ENCODE measurements at regions not wholly inside any gene's neighbourhood (a gene's known extent, or its start where the extent isn't known, plus 50 kb on each side); places are given as distances from the start of the nearest gene placed in this dataset.

DNA sequence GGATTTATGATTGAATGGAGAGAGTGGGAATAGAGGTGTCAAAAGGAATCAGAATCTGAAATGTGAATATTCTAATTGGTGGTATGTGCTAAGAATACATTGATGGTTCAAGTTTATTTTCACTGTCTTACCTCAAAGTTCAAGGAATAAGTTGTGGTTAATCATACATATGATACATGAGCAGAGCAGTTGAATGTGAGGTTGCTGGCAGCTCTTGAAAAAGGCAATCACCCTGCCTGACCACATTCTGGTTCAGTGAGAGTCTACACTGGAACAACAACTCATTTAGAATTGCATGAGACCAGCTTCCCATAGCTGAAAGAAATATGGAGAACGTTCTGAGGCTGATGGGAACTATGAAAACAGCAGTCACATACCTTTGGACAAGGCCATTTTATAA, 68.3 kb upstream of the ARHGAP29 start:
- peak; percentile 88 for DNase-seq (ENCODE audit: low read depth)
- TF ChIP-seq, protein P1, sequence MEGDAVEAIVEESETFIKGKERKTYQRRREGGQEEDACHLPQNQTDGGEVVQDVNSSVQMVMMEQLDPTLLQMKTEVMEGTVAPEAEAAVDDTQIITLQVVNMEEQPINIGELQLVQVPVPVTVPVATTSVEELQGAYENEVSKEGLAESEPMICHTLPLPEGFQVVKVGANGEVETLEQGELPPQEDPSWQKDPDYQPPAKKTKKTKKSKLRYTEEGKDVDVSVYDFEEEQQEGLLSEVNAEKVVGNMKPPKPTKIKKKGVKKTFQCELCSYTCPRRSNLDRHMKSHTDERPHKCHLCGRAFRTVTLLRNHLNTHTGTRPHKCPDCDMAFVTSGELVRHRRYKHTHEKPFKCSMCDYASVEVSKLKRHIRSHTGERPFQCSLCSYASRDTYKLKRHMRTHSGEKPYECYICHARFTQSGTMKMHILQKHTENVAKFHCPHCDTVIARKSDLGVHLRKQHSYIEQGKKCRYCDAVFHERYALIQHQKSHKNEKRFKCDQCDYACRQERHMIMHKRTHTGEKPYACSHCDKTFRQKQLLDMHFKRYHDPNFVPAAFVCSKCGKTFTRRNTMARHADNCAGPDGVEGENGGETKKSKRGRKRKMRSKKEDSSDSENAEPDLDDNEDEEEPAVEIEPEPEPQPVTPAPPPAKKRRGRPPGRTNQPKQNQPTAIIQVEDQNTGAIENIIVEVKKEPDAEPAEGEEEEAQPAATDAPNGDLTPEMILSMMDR (conservative IDR thresholded peaks at IDR 0.05; ENCODE audit: control insufficient read depth, insufficient read depth, low read depth, low read length): no peak

DNA sequence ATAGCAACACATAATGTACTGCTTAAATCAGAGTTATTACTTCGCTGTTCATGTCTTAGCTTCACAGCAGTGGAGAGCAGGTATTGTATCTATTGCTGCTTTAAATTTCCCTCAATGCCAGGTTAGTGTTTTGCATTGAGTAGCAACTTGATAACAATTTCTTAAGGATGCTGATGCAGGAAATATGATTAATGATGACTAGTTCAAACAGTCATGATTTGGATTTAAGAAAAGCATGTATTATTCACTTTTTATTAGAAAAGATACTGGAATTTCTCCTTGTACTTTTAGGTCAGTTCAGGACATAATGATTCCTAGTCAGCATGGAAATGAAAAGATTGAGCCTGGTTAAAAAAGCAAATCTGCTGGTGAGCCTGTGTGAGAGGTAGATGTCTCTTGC, 67.2 kb upstream of the ARHGAP29 start:
- DNase-seq (ENCODE audit: low read depth): peak; percentile 59
- H3K4me3 ChIP-seq (ENCODE audit: control insufficient read depth, low read depth, low read length): no peak overlapping the region

More for the DNA sequence above, 68.3 kb upstream of the ARHGAP29 start:
- no peak overlapping the region for H3K4me3 ChIP-seq (ENCODE audit: control insufficient read depth, low read depth, low read length)

DNA sequence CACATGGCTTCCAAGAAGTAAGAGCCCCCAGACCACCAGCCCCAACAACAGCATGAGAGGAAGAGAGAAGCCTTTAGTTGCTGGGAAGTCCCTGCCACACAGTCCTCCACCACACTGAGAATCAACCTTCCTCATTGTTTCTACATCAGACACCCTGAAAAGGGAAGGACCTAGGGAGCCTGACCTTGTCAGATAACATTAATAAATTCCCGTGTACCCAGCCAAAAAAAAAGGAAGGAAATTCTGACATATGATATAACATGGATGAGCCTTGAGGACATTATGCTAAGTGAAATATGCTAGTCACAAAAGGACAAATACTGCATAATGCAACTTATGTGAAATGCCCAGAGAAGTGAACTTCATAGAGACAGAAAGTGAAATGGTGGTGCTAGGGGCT, 65.6 kb upstream of the ARHGAP29 start:
- H3K4me3 ChIP-seq (ENCODE audit: control insufficient read depth, low read depth, low read length): no peak overlapping the region
- no peak for DNase-seq (ENCODE audit: low read depth)
- TF ChIP-seq, protein P1 (conservative IDR thresholded peaks at IDR 0.05; ENCODE audit: control insufficient read depth, insufficient read depth, low read depth, low read length): no peak

More for the DNA sequence above, 67.2 kb upstream of the ARHGAP29 start:
- TF ChIP-seq, protein P1 (conservative IDR thresholded peaks at IDR 0.05; ENCODE audit: control insufficient read depth, insufficient read depth, low read depth, low read length): no peak

DNA sequence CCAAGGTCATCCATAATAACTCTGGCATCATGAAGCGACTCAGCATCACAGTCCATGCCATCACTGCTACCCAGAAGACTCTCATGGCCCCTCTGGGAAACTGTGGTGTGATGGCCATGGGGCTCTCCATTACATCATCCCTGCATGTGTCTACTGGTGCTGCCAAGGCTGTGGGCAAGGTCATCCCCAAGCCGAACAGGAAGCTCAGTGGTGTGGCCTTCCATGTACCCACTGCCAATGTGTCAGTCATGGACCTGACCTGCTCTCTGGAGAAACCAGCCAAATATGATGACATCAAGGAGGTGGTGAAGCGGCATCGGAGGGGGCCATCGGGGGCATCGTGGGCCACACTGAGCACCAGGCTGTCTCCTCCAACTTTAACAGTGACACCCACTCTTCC, 65.1 kb upstream of the ARHGAP29 start:
- no peak for DNase-seq (ENCODE audit: low read depth)
- no peak overlapping the region for H3K4me3 ChIP-seq (ENCODE audit: control insufficient read depth, low read depth, low read length)
- TF ChIP-seq, protein P1 (conservative IDR thresholded peaks at IDR 0.05; ENCODE audit: control insufficient read depth, insufficient read depth, low read depth, low read length): no peak

DNA sequence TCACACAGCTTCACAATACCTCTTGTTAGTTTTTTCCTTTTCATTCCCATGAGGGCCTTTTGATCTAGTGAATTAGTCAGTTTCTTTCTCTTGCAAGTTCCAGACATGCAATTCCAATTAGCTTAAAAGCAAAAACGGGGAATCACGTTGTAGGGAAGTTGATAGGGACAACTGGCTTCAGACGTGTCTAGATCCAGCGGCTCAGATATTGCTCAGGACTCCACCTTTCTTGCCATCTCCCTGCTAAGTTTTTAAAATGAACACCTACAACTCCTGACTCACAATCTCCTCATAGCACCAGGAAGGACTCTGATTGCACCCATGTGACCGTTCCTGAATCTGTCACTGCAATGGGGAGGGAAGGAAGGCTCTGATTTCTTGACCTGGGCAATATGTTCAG, 63.8 kb upstream of the ARHGAP29 start:
- DNase-seq (ENCODE audit: low read depth): peak; percentile 68
- no peak overlapping the region for H3K4me3 ChIP-seq (ENCODE audit: control insufficient read depth, low read depth, low read length)
- TF ChIP-seq, protein P1 (conservative IDR thresholded peaks at IDR 0.05; ENCODE audit: control insufficient read depth, insufficient read depth, low read depth, low read length): no peak

DNA sequence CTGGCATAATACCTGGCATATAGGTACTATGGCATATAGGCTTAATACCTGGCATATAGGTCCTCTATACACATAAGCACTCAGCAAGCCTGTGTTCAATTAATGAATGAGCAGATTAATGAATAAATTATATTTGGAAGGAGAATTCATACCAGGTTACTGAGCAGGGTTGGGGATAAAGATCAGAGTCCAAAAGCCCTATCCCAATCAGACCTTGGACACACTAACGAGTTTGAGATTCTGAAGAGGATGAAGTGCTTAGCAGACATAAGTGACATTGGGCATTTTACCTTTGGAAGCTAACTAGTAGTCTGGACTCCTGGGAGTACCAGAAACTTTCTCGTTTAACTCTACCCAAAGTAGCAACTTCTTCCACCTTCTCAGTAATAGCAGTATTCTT, 63.3 kb upstream of the ARHGAP29 start:
- TF ChIP-seq, protein P1 (conservative IDR thresholded peaks at IDR 0.05; ENCODE audit: control insufficient read depth, insufficient read depth, low read depth, low read length): no peak
- no peak for DNase-seq (ENCODE audit: low read depth)

More for the DNA sequence above, 63.3 kb upstream of the ARHGAP29 start:
- no peak overlapping the region for H3K4me3 ChIP-seq (ENCODE audit: control insufficient read depth, low read depth, low read length)
